NCI-H1048 (cell line): ENCODE measurements at regions not wholly inside any gene's neighbourhood (a gene's known extent, or its start where the extent isn't known, plus 50 kb on each side); places are given as distances from the start of the nearest gene placed in this dataset.
"Not testable (repeated sequence)": the region's sequence is repeated elsewhere in the genome, so short reads cannot be mapped to it uniquely, and the experiment has no call there.

Experiments
- DNase-seq: peaks from one replicate; lab custom pipeline; 2025; lab: John Stamatoyannopoulos, UW

- not testable (repeated sequence) for DNase-seq
These were observed 1505.9 kb downstream of the UQCRFS1 start for GRCh38 chr19:27707026-27707425.

GRCh38 chr19:27705896-27706295, 1507.1 kb downstream of the UQCRFS1 start:
- DNase-seq: no peak

GRCh38 chr19:27694361-27695055, 1518.4 kb downstream of the UQCRFS1 start:
- DNase-seq: no peak

GRCh38 chr19:27691991-27692390, 1521.0 kb downstream of the UQCRFS1 start:
- DNase-seq: no peak

- no peak for DNase-seq
These were observed 1523.2 kb downstream of the UQCRFS1 start for GRCh38 chr19:27689734-27690241.

GRCh38 chr19:27684293-27684692, 1528.7 kb downstream of the UQCRFS1 start:
- no peak for DNase-seq

- no peak for DNase-seq
These were observed 1531.0 kb downstream of the UQCRFS1 start for GRCh38 chr19:27681972-27682371.

GRCh38 chr19:27679905-27680304, 1533.0 kb downstream of the UQCRFS1 start:
- no peak for DNase-seq

- no peak for DNase-seq
These were observed 1533.6 kb downstream of the UQCRFS1 start for GRCh38 chr19:27679399-27679798.

GRCh38 chr19:27676877-27677276, 1536.1 kb downstream of the UQCRFS1 start:
- no peak for DNase-seq

- no peak for DNase-seq
These were observed 1536.6 kb downstream of the UQCRFS1 start for GRCh38 chr19:27676334-27676733.

- DNase-seq: no peak
These were observed 1537.2 kb downstream of the UQCRFS1 start for GRCh38 chr19:27675771-27676170.

GRCh38 chr19:27674701-27675100, 1538.2 kb downstream of the UQCRFS1 start:
- DNase-seq: no peak

- DNase-seq: no peak
These were observed 1539.0 kb downstream of the UQCRFS1 start for GRCh38 chr19:27673986-27674385.

- DNase-seq: no peak
These were observed 1540.5 kb downstream of the UQCRFS1 start for GRCh38 chr19:27672309-27673047.

GRCh38 chr19:27671876-27672275, 1541.1 kb downstream of the UQCRFS1 start:
- DNase-seq: no peak

- DNase-seq: no peak
These were observed 1552.5 kb downstream of the UQCRFS1 start for GRCh38 chr19:27660428-27660827.

GRCh38 chr19:27657271-27658051, 1555.5 kb downstream of the UQCRFS1 start:
- DNase-seq: no peak

GRCh38 chr19:27654266-27654990, 1558.5 kb downstream of the UQCRFS1 start:
- no peak for DNase-seq

- no peak for DNase-seq
These were observed 1560.2 kb downstream of the UQCRFS1 start for GRCh38 chr19:27652796-27653195.

GRCh38 chr19:27652281-27652680, 1560.7 kb downstream of the UQCRFS1 start:
- DNase-seq: no peak

- DNase-seq: no peak
These were observed 1565.5 kb downstream of the UQCRFS1 start for GRCh38 chr19:27647423-27647822.
